ENCODE measurements at regions not wholly inside any gene's neighbourhood (a gene's known extent, or its start where the extent isn't known, plus 50 kb on each side); places are given as distances from the start of the nearest gene placed in this dataset.

GRCh38 chr5:61919920-61920319 lies 386.1 kb upstream of the KIF2A start:
- TF ChIP-seq CTCF (IDR thresholded peaks at IDR 0.05) = no peak
- TF ChIP-seq POLR2A (IDR thresholded peaks at IDR 0.05) = no peak
